GM13977 (cell line): ENCODE measurements at regions not wholly inside any gene's neighbourhood (a gene's known extent, or its start where the extent isn't known, plus 50 kb on each side); places are given as distances from the start of the nearest gene placed in this dataset.

Experiments
- DNase-seq: peaks from one replicate; pipeline ENCODE4 v3.0.0; 2012; ENCODE audit warnings: low spot score
- CTCF ChIP-seq: IDR thresholded peaks from 2 replicates; pipeline ENCODE4 v1.5.1; 2012; ENCODE audit warnings: mild to moderate bottlenecking, control low read depth; ENCODE audit not compliant: insufficient read depth; ENCODE audit errors: extremely low read depth, missing control alignments
- in situ Hi-C: fragments of 300-500 bp; cut with MboI; formaldehyde crosslinking; loops from one replicate; pipeline ENCODE4 v1.12.0; 2022; ENCODE audit warnings: low sequenced_read_pairs, low pct_unique_long_range_greater_than_20kb, mixed read lengths, inconsistent platforms; ENCODE audit not compliant: unreplicated experiment

DNA sequence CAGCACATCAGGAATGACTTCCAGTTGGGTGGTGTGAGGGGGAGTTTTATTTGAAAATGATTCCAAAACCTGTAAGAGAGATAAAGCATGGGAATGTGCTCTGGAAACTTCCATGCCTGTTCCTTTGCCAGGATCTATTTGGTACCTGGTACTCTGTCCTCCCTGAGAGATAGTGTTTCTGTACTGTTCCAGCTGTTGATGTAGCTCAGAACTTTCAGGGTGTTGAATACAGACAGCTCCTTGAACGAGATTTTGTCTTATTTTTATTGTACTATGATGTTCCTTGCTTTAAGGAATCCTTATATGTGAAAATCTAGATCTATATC lies 148.7 kb upstream of the RIPOR2 start:
- no peak for DNase-seq
- TF ChIP-seq CTCF: no peak
- in situ Hi-C loops: no loop called here

GRCh38 chr6:25085756-25086155 lies 150.0 kb upstream of the RIPOR2 start:
- DNase-seq: no peak
- TF ChIP-seq CTCF: no peak
- in situ Hi-C loops: no loop called here

DNA sequence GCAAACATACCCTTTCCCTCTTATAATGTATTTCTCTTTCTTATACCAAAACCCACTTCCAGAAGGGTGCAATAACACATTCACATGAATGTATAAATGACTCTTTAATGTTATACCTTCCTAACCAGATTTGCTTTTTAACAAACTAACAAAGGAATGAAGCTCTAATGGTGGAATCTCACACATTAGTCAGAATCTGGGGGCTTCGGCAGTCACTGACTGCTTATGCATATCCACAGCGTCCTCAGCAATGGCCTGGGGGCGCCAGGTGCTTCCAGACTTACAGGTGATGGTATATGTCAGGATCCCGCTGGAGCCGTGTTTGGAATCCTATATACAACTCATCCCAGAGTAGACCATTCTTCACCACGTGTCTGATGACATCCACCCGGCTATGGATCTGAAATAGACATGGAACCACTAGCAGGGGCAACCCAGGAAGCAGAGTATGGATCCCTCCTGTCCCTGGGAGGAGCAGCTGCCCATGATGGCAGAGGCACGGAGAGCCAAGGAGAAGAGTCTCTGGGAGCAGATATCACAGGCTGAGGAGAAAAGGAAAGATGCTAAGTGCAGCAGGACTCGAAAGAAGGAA lies 150.8 kb upstream of the RIPOR2 start:
- DNase-seq: no peak
- no peak for TF ChIP-seq CTCF
- in situ Hi-C loops: no loop called here

- no peak for DNase-seq
- in situ Hi-C loops: no loop called here
- no peak for TF ChIP-seq CTCF
These were observed 152.8 kb upstream of the RIPOR2 start for GRCh38 chr6:25088513-25088912.

- no peak for DNase-seq
- no peak for TF ChIP-seq CTCF
- in situ Hi-C loops: no loop called here
These were observed 153.7 kb upstream of the RIPOR2 start for GRCh38 chr6:25089442-25089841.

DNA sequence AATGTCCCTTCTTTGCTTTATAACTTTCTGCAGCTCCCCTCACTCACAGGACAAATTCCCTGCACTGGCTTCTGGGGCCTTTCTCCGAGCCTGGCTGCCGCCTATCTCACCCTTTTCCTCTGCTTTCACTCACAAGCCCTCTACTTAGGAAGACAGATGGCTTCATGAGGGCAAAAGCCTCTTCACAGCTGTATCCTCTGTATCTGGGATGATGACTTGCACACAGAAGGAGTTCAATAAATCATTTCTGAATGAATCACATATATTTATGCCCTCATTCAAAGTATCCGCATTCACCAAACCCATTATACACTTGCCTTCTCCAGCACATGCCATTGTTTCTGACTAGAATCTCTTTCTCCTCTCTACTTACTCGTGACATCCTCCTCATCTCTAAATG lies 159.0 kb upstream of the RIPOR2 start:
- no peak for DNase-seq
- in situ Hi-C loops: no loop called here
- TF ChIP-seq CTCF: no peak

- DNase-seq: no peak
- in situ Hi-C loops: no loop called here
- TF ChIP-seq CTCF: no peak
These were observed 164.5 kb upstream of the RIPOR2 start for GRCh38 chr6:25100288-25100687.
